ENCODE measurements at regions not wholly inside any gene's neighbourhood (a gene's known extent, or its start where the extent isn't known, plus 50 kb on each side); places are given as distances from the start of the nearest gene placed in this dataset.

DNA sequence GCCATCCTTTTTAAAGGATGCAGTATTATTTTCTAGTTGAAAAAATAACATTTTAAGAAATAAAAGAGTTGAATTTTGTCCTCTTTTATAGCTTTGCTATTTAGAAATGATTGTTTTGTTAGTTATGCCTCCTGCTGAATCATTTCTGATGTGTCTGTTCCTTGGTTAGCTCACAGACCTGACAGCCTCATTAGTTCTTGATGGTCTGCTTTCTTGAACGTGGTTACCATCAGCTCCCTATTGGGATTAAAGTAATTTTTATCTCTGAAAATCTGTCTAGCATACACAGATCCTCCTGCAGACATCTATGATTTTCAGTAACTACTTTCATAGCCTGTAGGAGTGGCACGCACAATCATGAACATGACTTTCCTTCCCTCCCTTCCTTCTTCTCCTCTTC is 447.6 kb upstream of the B3GALT2 start:
- H3K27me3 ChIP-seq (ENCODE audit: insufficient read depth, low read length, poor library complexity, severe bottlenecking) = no peaks in the 10 kb centered on the region
- H3K4me3 ChIP-seq (ENCODE audit: low read length, poor library complexity, severe bottlenecking) = no peak overlapping the region
- no peaks in the 10 kb centered on the region for H3K36me3 ChIP-seq (ENCODE audit: insufficient read depth, low read length)
- no peak for TF ChIP-seq EZH2phosphoT487 (IDR thresholded peaks at IDR 0.05; ENCODE audit: borderline replicate concordance)
- TF ChIP-seq, protein P1, sequence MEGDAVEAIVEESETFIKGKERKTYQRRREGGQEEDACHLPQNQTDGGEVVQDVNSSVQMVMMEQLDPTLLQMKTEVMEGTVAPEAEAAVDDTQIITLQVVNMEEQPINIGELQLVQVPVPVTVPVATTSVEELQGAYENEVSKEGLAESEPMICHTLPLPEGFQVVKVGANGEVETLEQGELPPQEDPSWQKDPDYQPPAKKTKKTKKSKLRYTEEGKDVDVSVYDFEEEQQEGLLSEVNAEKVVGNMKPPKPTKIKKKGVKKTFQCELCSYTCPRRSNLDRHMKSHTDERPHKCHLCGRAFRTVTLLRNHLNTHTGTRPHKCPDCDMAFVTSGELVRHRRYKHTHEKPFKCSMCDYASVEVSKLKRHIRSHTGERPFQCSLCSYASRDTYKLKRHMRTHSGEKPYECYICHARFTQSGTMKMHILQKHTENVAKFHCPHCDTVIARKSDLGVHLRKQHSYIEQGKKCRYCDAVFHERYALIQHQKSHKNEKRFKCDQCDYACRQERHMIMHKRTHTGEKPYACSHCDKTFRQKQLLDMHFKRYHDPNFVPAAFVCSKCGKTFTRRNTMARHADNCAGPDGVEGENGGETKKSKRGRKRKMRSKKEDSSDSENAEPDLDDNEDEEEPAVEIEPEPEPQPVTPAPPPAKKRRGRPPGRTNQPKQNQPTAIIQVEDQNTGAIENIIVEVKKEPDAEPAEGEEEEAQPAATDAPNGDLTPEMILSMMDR (conservative IDR thresholded peaks at IDR 0.05; ENCODE audit: low read length) = no peak
- no peaks in the 10 kb centered on the region for H3F3A ChIP-seq (ENCODE audit: low read depth)
- H3K9me2 ChIP-seq (replicated peaks; ENCODE audit: low read depth, low read length) = no peaks in the 10 kb centered on the region
- H3K9me3 ChIP-seq (ENCODE audit: insufficient read depth, low read depth, low read length) = no peaks in the 10 kb centered on the region
- no peaks in the 10 kb centered on the region for H3K79me2 ChIP-seq (ENCODE audit: insufficient read depth, low read length)
- H3K4me2 ChIP-seq (ENCODE audit: low read depth, low read length, poor library complexity, severe bottlenecking) = no peak overlapping the region
- H3K4me1 ChIP-seq (ENCODE audit: insufficient read depth, low read length, poor library complexity, severe bottlenecking) = no peaks in the 10 kb centered on the region
- H2AFZ ChIP-seq (ENCODE audit: low read length) = no peak overlapping the region
- H3K9ac ChIP-seq (ENCODE audit: low read depth, low read length, poor library complexity, severe bottlenecking) = no peak overlapping the region
- H4K20me1 ChIP-seq (ENCODE audit: insufficient read depth, low read length, poor library complexity, severe bottlenecking) = no peaks in the 10 kb centered on the region

DNA sequence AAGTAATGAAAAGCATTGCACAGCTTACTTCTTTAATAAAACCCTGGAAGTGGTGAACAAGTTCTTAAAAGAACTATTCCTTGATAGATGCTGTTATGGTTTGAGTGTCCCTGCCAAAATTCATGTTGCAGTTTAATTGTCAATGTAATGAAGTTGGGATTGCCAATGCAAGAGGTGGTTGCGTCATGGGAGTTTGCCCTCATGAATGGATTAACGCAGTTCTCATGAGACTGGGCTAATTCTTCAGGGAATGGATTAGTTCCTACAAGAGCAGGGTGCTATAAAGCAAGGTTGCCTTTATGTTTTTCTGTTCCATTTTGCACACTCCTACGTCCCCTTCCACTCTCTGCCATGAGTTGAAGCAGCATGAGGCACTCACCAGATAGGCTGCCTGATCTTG is 446.7 kb upstream of the B3GALT2 start:
- H3K79me2 ChIP-seq (ENCODE audit: insufficient read depth, low read length) = no peaks in the 10 kb centered on the region
- no peaks in the 10 kb centered on the region for H3F3A ChIP-seq (ENCODE audit: low read depth)
- H3K27me3 ChIP-seq (ENCODE audit: insufficient read depth, low read length, poor library complexity, severe bottlenecking) = no peaks in the 10 kb centered on the region
- no peaks in the 10 kb centered on the region for H3K9me3 ChIP-seq (ENCODE audit: insufficient read depth, low read depth, low read length)
- H3K4me3 ChIP-seq (ENCODE audit: low read length, poor library complexity, severe bottlenecking) = no peak overlapping the region
- no peak overlapping the region for H3K4me2 ChIP-seq (ENCODE audit: low read depth, low read length, poor library complexity, severe bottlenecking)
- H3K9me2 ChIP-seq (replicated peaks; ENCODE audit: low read depth, low read length) = no peaks in the 10 kb centered on the region
- no peaks in the 10 kb centered on the region for H4K20me1 ChIP-seq (ENCODE audit: insufficient read depth, low read length, poor library complexity, severe bottlenecking)
- no peak overlapping the region for H2AFZ ChIP-seq (ENCODE audit: low read length)
- no peaks in the 10 kb centered on the region for H3K4me1 ChIP-seq (ENCODE audit: insufficient read depth, low read length, poor library complexity, severe bottlenecking)
- H3K36me3 ChIP-seq (ENCODE audit: insufficient read depth, low read length) = no peaks in the 10 kb centered on the region
- TF ChIP-seq, protein P1 (conservative IDR thresholded peaks at IDR 0.05; ENCODE audit: low read length) = no peak
- TF ChIP-seq EZH2phosphoT487 (IDR thresholded peaks at IDR 0.05; ENCODE audit: borderline replicate concordance) = no peak
- no peak overlapping the region for H3K9ac ChIP-seq (ENCODE audit: low read depth, low read length, poor library complexity, severe bottlenecking)

DNA sequence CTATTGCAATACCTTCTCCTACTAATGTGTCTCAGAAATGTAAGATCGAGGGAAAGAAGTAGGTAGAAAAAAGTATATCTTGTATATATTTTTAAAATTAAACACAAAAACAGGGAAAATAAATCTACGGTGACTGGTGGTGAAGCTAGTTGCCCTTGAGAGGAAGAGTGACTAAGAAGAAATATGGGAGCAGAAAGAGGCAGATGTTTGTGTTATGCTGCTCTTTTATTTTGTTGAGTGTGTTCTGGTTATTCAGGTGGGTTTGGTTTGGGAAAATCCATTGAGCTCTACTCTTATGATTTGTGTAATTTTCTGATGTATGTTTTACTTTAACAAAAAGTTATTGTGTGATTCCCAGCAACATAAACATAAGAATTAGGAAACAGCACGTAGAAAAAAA is 444.9 kb upstream of the B3GALT2 start:
- Histone ChIP-seq H3K36me3 (ENCODE audit: insufficient read depth, low read length) (no peaks in the 10 kb centered on the region), H3K4me1 (ENCODE audit: insufficient read depth, low read length, poor library complexity, severe bottlenecking) (no peaks in the 10 kb centered on the region), H3F3A (ENCODE audit: low read depth) (no peaks in the 10 kb centered on the region), H3K9ac (ENCODE audit: low read depth, low read length, poor library complexity, severe bottlenecking) (no peak overlapping the region), H3K4me2 (ENCODE audit: low read depth, low read length, poor library complexity, severe bottlenecking) (no peak overlapping the region), H3K9me3 (ENCODE audit: insufficient read depth, low read depth, low read length) (no peaks in the 10 kb centered on the region), H3K9me2 (replicated peaks; ENCODE audit: low read depth, low read length) (no peaks in the 10 kb centered on the region), H2AFZ (ENCODE audit: low read length) (no peak overlapping the region), H3K79me2 (ENCODE audit: insufficient read depth, low read length) (no peaks in the 10 kb centered on the region), H3K27me3 (ENCODE audit: insufficient read depth, low read length, poor library complexity, severe bottlenecking) (no peaks in the 10 kb centered on the region), H4K20me1 (ENCODE audit: insufficient read depth, low read length, poor library complexity, severe bottlenecking) (no peaks in the 10 kb centered on the region), H3K4me3 (ENCODE audit: low read length, poor library complexity, severe bottlenecking) (no peak overlapping the region)
- TF ChIP-seq, protein P1 (conservative IDR thresholded peaks at IDR 0.05; ENCODE audit: low read length) = no peak
- TF ChIP-seq EZH2phosphoT487 (IDR thresholded peaks at IDR 0.05; ENCODE audit: borderline replicate concordance) = no peak

Measured in Loucy (cell line).